SK-N-MC (cell line): ENCODE measurements at regions not wholly inside any gene's neighbourhood (a gene's known extent, or its start where the extent isn't known, plus 50 kb on each side); places are given as distances from the start of the nearest gene placed in this dataset.

Source experiments
- EZH2 ChIP-seq: fragments of 200-600 bp; sonication (generic); IDR thresholded peaks from one replicate; pipeline ENCODE4 v1.6.1; 2017; ENCODE audit warnings: antibody characterized with exemption
- FOXP2 ChIP-seq: optimal IDR thresholded peaks from 2 replicates; pipeline ENCODE3; 2011; ENCODE audit warnings: mild to moderate bottlenecking, moderate library complexity; ENCODE audit not compliant: insufficient read depth; ENCODE audit errors: extremely low read length, control extremely low read depth
- POLR2AphosphoS5 ChIP-seq: IDR thresholded peaks from 2 replicates; pipeline ENCODE4 v1.6.1; 2012; ENCODE audit warnings: mild to moderate bottlenecking, low read depth, low read length, borderline replicate concordance

DNA sequence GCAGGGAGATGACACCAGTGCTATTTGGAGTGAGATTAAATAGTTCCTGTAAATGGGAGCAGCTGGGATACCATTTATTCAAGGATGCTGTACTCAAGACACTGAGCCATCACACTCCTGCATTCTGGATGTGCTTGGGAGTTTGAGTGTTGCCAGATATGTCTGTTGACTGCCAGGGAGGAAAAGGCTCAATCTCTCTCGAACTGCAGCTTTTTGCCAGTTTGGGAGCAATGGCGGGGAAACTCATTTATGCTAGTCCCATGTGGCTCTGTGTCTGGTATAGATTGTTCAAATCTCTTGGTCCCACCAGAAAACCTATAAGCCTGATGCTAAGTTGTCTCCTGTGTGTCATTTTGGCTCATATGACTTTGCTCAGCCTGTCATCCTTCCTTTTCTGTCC is 363.6 kb downstream of the WDR72 start:
- TF ChIP-seq EZH2 (no peak), POLR2AphosphoS5 (no peak), FOXP2 (no peak)
